ENCODE measurements at regions not wholly inside any gene's neighbourhood (a gene's known extent, or its start where the extent isn't known, plus 50 kb on each side); places are given as distances from the start of the nearest gene placed in this dataset.

DNA sequence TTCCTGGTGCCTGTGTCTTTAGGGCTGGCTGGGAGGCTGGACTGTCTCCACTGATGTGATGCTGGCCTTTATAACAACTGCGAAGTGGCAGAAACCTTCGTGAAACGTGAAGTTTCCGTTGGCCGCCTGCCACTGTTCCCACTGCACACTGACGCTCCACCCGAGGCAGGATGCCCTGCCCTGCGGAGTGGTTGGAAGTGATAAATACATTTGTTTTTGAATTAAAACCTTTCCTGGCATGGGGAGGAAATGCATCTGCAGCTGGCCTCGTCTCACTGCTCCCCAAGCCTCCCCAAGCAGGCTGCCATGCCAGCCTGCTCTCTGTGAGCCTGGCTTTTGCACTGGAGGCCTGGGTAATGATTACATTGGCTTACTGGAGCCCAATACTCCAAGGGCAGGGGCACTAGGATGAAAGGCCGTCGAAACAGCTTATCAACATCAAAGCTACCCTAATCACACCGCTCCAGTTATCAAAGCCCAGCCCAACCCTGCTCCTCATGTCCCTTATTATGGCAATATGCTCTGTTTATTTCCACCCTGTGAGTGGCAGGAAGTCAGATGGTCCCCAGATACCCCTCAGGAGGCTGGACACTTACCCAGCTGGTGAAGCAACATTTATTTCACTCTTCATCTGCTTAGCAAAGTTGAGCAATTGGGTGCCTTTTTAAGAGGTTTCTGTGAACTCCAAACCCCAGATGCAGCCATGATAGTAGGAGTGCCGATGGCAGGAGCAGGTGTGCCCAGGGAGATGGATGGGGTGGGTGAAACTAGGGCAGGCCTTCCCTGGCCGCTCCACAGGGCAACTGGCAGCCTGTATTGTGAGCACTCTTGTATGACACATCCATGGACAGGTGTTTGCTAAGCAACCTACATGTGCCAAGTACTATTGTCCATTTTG lies 97.4 kb upstream of the ITGA6 start:
- ChIA-PET POLR2A (no interaction called here), CTCF (no interaction called here)
- TF ChIP-seq, protein P1, sequence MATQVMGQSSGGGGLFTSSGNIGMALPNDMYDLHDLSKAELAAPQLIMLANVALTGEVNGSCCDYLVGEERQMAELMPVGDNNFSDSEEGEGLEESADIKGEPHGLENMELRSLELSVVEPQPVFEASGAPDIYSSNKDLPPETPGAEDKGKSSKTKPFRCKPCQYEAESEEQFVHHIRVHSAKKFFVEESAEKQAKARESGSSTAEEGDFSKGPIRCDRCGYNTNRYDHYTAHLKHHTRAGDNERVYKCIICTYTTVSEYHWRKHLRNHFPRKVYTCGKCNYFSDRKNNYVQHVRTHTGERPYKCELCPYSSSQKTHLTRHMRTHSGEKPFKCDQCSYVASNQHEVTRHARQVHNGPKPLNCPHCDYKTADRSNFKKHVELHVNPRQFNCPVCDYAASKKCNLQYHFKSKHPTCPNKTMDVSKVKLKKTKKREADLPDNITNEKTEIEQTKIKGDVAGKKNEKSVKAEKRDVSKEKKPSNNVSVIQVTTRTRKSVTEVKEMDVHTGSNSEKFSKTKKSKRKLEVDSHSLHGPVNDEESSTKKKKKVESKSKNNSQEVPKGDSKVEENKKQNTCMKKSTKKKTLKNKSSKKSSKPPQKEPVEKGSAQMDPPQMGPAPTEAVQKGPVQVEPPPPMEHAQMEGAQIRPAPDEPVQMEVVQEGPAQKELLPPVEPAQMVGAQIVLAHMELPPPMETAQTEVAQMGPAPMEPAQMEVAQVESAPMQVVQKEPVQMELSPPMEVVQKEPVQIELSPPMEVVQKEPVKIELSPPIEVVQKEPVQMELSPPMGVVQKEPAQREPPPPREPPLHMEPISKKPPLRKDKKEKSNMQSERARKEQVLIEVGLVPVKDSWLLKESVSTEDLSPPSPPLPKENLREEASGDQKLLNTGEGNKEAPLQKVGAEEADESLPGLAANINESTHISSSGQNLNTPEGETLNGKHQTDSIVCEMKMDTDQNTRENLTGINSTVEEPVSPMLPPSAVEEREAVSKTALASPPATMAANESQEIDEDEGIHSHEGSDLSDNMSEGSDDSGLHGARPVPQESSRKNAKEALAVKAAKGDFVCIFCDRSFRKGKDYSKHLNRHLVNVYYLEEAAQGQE (IDR thresholded peaks at IDR 0.05; ENCODE audit: insufficient read depth in 1 of 2, low read depth in 2 of 2, low read length in 1 of 2): no peak
- TF ChIP-seq, protein P2, sequence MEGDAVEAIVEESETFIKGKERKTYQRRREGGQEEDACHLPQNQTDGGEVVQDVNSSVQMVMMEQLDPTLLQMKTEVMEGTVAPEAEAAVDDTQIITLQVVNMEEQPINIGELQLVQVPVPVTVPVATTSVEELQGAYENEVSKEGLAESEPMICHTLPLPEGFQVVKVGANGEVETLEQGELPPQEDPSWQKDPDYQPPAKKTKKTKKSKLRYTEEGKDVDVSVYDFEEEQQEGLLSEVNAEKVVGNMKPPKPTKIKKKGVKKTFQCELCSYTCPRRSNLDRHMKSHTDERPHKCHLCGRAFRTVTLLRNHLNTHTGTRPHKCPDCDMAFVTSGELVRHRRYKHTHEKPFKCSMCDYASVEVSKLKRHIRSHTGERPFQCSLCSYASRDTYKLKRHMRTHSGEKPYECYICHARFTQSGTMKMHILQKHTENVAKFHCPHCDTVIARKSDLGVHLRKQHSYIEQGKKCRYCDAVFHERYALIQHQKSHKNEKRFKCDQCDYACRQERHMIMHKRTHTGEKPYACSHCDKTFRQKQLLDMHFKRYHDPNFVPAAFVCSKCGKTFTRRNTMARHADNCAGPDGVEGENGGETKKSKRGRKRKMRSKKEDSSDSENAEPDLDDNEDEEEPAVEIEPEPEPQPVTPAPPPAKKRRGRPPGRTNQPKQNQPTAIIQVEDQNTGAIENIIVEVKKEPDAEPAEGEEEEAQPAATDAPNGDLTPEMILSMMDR (IDR thresholded peaks at IDR 0.05): no peak
- TF ChIP-seq SIN3A (IDR thresholded peaks at IDR 0.05; ENCODE audit: borderline replicate concordance, insufficient read depth, low read depth, low read length): no peak
- no peak overlapping the region for H3K4me3 ChIP-seq (ENCODE audit: low read depth in 2 of 2, low read length in 2 of 2)
- no peaks in the 10 kb centered on the region for H3K36me3 ChIP-seq (ENCODE audit: control insufficient read depth, insufficient read depth, low read length)
- DNase-seq (ENCODE audit: low read depth, low spot score) (no peak), ATAC-seq (no peak)
- in situ Hi-C loops (cut with HindIII; ENCODE audit: low pct_unique_long_range_greater_than_20kb, low sequenced_read_pairs) (no loop called here), intact Hi-C loops (cut with micrococcal nuclease; ENCODE audit: unreplicated experiment) (no loop called here)
- no TSS peak for BruUV-seq (replicated peaks)
- no peaks in the 10 kb centered on the region for H3K9me3 ChIP-seq (ENCODE audit: control insufficient read depth, insufficient read depth, low read depth, low read length)
- H3K27ac ChIP-seq (ENCODE audit: low read length): no peak overlapping the region
- H3K4me1 ChIP-seq (ENCODE audit: control insufficient read depth, insufficient read depth, low read length): no peaks in the 10 kb centered on the region
- H3K27me3 ChIP-seq (ENCODE audit: control insufficient read depth, insufficient read depth, low read length): no peaks in the 10 kb centered on the region

DNA sequence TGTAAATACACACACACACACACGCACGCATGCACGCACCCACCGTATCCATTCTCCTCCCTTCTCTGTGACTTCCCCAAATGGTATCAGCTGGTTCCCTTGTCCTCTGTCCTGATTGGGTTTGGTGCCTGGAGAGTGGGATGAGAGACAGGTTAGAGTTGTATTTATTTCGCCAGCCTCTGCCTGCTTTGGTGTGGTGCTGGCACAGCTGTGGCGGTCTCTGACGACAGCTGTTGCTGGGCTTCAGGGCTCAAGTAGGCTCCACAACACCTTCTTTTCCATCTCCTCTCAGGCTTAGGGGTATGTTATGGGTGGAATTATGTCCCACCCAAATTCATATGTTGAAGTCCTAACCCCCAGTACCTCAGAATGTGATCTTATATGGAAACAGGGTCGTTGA lies 94.9 kb upstream of the ITGA6 start:
- ChIA-PET CTCF (no interaction called here), POLR2A (no interaction called here)
- Histone ChIP-seq H3K36me3 (ENCODE audit: control insufficient read depth, insufficient read depth, low read length) (no peaks in the 10 kb centered on the region), H3K9me3 (ENCODE audit: control insufficient read depth, insufficient read depth, low read depth, low read length) (no peaks in the 10 kb centered on the region), H3K4me3 (ENCODE audit: low read depth in 2 of 2, low read length in 2 of 2) (no peak overlapping the region), H3K4me1 (ENCODE audit: control insufficient read depth, insufficient read depth, low read length) (no peaks in the 10 kb centered on the region), H3K27me3 (ENCODE audit: control insufficient read depth, insufficient read depth, low read length) (no peaks in the 10 kb centered on the region), H3K27ac (ENCODE audit: low read length) (no peak overlapping the region)
- BruUV-seq (replicated peaks): no TSS peak
- ATAC-seq: no peak
- intact Hi-C loops (cut with micrococcal nuclease; ENCODE audit: unreplicated experiment): no loop called here
- in situ Hi-C loops (cut with HindIII; ENCODE audit: low pct_unique_long_range_greater_than_20kb, low sequenced_read_pairs): no loop called here
- DNase-seq (ENCODE audit: low read depth, low spot score): no peak
- TF ChIP-seq SIN3A (IDR thresholded peaks at IDR 0.05; ENCODE audit: borderline replicate concordance, insufficient read depth, low read depth, low read length) (no peak), TCF7L2 (IDR thresholded peaks at IDR 0.05; ENCODE audit: low read depth, low read length) (no peak), POLR2AphosphoS5 (IDR thresholded peaks at IDR 0.05; ENCODE audit: low read depth, low read length) (no peak)
- TF ChIP-seq, protein P1 (IDR thresholded peaks at IDR 0.05; ENCODE audit: insufficient read depth in 1 of 2, low read depth in 2 of 2, low read length in 1 of 2): no peak
- TF ChIP-seq, protein P2 (IDR thresholded peaks at IDR 0.05): no peak

Measured in Panc1 (cell line).